ENCODE measurements at regions not wholly inside any gene's neighbourhood (a gene's known extent, or its start where the extent isn't known, plus 50 kb on each side); places are given as distances from the start of the nearest gene placed in this dataset.

- Histone ChIP-seq H3K9ac (ENCODE audit: control insufficient read depth, insufficient read depth, low read length) (no peak overlapping the region), H2AFZ (ENCODE audit: control insufficient read depth, low read depth, low read length) (no peak overlapping the region), H3K27me3 (replicated peaks in 1 of 2; ENCODE audit: control insufficient read depth in 2 of 2, insufficient read depth in 2 of 2, low read length in 1 of 2) (no peaks in the 10 kb centered on the region), H3K36me3 (ENCODE audit: control insufficient read depth in 2 of 2, insufficient read depth in 2 of 2, low read length in 1 of 2) (no peaks in the 10 kb centered on the region), H3K4me1 (ENCODE audit: control insufficient read depth, insufficient read depth, low read length) (no peaks in the 10 kb centered on the region; the same call in 1 of the 2 replicates), H3K79me2 (ENCODE audit: control insufficient read depth, insufficient read depth, low read length) (no peaks in the 10 kb centered on the region), H3K4me2 (ENCODE audit: control insufficient read depth, insufficient read depth) (no peak overlapping the region), H4K20me1 (ENCODE audit: control insufficient read depth, insufficient read depth) (no peaks in the 10 kb centered on the region), H3K9me3 (replicated peaks; ENCODE audit: control insufficient read depth, insufficient read depth, low read length) (peaks cover 2% of the 10 kb centered on the region; the same call in 2 of the 3 replicates), H3K4me3 (no peak overlapping the region), H3K27ac (ENCODE audit: control insufficient read depth, insufficient read depth) (no peak overlapping the region)
- WGBS (ENCODE audit: insufficient coverage, insufficient replicate concordance, low lambda C conversion rate, missing lambda C conversion rate) = 36% methylated on average over 23 of the region's 23 CpGs
- in situ Hi-C loops (cut with MboI) = no loop called here
- BruUV-seq (replicated peaks) = no TSS peak
- DNase-seq (ENCODE audit: low read depth, low spot score) (no peak), ATAC-seq (no peak), FAIRE-seq (no peak)
- intact Hi-C loops (cut with micrococcal nuclease; ENCODE audit: unreplicated experiment) = no loop called here
- ChIA-PET SMC1A (ENCODE audit: uncharacterized antibody, unreplicated experiment) (no interaction called here), POLR2A (no interaction called here), CTCF (no interaction called here), RAD21 (ENCODE audit: unreplicated experiment) (no interaction called here)
- TF ChIP-seq KLF5 (IDR thresholded peaks at IDR 0.05; ENCODE audit: partially characterized antibody) (no peak), ZNF384 (IDR thresholded peaks at IDR 0.05; ENCODE audit: borderline replicate concordance, low read depth, low read length) (no peak)
Observed at GRCh38 chr7:362402-363096, 72.6 kb downstream of the FOXL3 start.

- Histone ChIP-seq H3K4me1 (ENCODE audit: control insufficient read depth, insufficient read depth, low read length) (no peaks in the 10 kb centered on the region; the same call in 1 of the 2 replicates), H3K36me3 (ENCODE audit: control insufficient read depth in 2 of 2, insufficient read depth in 2 of 2, low read length in 1 of 2) (no peaks in the 10 kb centered on the region), H3K9me3 (replicated peaks; ENCODE audit: control insufficient read depth, insufficient read depth, low read length) (peaks cover 2% of the 10 kb centered on the region; the same call in 2 of the 3 replicates), H3K79me2 (ENCODE audit: control insufficient read depth, insufficient read depth, low read length) (no peaks in the 10 kb centered on the region), H2AFZ (ENCODE audit: control insufficient read depth, low read depth, low read length) (no peak overlapping the region), H3K4me2 (ENCODE audit: control insufficient read depth, insufficient read depth) (no peak overlapping the region), H3K4me3 (no peak overlapping the region), H3K9ac (ENCODE audit: control insufficient read depth, insufficient read depth, low read length) (no peak overlapping the region), H3K27ac (ENCODE audit: control insufficient read depth, insufficient read depth) (no peak overlapping the region), H3K27me3 (replicated peaks in 1 of 2; ENCODE audit: control insufficient read depth in 2 of 2, insufficient read depth in 2 of 2, low read length in 1 of 2) (no peaks in the 10 kb centered on the region), H4K20me1 (ENCODE audit: control insufficient read depth, insufficient read depth) (no peaks in the 10 kb centered on the region)
- CTCF ChIA-PET = no interaction called here
- DNase-seq (ENCODE audit: low read depth, low spot score) = no peak
- FAIRE-seq = no peak
- SMC1A ChIA-PET (ENCODE audit: uncharacterized antibody, unreplicated experiment) = no interaction called here
- WGBS (ENCODE audit: insufficient coverage, insufficient replicate concordance, low lambda C conversion rate, missing lambda C conversion rate) = 14% methylated on average over 20 of the region's 20 CpGs
- intact Hi-C loops (cut with micrococcal nuclease; ENCODE audit: unreplicated experiment) (no loop called here), in situ Hi-C loops (cut with MboI) (no loop called here)
- RAD21 ChIA-PET (ENCODE audit: unreplicated experiment) = no interaction called here
- no peak for ATAC-seq
- TF ChIP-seq SREBF1 (IDR thresholded peaks at IDR 0.05; ENCODE audit: low read length) (no peak), NBN (IDR thresholded peaks at IDR 0.05) (no peak), IRF5 (IDR thresholded peaks at IDR 0.05; ENCODE audit: borderline replicate concordance) (no peak), CHD1 (IDR thresholded peaks at IDR 0.05; ENCODE audit: low read depth, low read length) (no peak), ZBTB40 (IDR thresholded peaks at IDR 0.05; ENCODE audit: borderline replicate concordance) (no peak), NR2C1 (IDR thresholded peaks at IDR 0.05) (no peak), PAX5 (IDR thresholded peaks at IDR 0.05; ENCODE audit: borderline replicate concordance, low read depth, low read length) (no peak), TCF12 (IDR thresholded peaks at IDR 0.05; ENCODE audit: low read depth, low read length) (no peak)
- POLR2A ChIA-PET = no interaction called here
- BruUV-seq (replicated peaks) = no TSS peak
Observed at GRCh38 chr7:363626-364025, 73.7 kb downstream of the FOXL3 start.

Data from GM12878 (cell line).